Osteoblast (primary cell): ENCODE measurements at regions not wholly inside any gene's neighbourhood (a gene's known extent, or its start where the extent isn't known, plus 50 kb on each side); places are given as distances from the start of the nearest gene placed in this dataset.

Experiments used
- DNase-seq: peaks from one replicate; pipeline ENCODE4 v3.0.0; 2011; ENCODE audit warnings: low spot score, mixed read lengths; ENCODE audit not compliant: insufficient read length; ENCODE audit errors: missing footprints
- H2AFZ ChIP-seq: 2 replicates; pipeline ENCODE4 v1.6.0; 2011; ENCODE audit warnings: mild to moderate bottlenecking, low read length
- H3K27ac ChIP-seq: 2 replicates; pipeline ENCODE4 v1.5.1; 2011; ENCODE audit warnings: mild to moderate bottlenecking, low read depth, low read length, moderate library complexity
- H3K27me3 ChIP-seq: 2 replicates; pipeline ENCODE4 v1.6.0; 2012; ENCODE audit warnings: mild to moderate bottlenecking, control low read depth, inconsistent platforms, low read length, moderate library complexity; ENCODE audit not compliant: insufficient read depth
- H3K36me3 ChIP-seq: 2 replicates; pipeline ENCODE4 v1.5.1; 2011; ENCODE audit warnings: mild to moderate bottlenecking, low read length, control low read depth, moderate library complexity; ENCODE audit not compliant: insufficient read depth
- H3K4me1 ChIP-seq: 2 replicates; pipeline ENCODE4 v1.5.1; 2011; ENCODE audit warnings: mild to moderate bottlenecking, low read length, control low read depth, moderate library complexity; ENCODE audit not compliant: insufficient read depth
- H3K4me2 ChIP-seq: 2 replicates; pipeline ENCODE4 v1.6.0; 2011; ENCODE audit warnings: mild to moderate bottlenecking, low read length; ENCODE audit not compliant: insufficient read depth
- H3K4me3 ChIP-seq: fragments of 200-600 bp; sonication (generic); 3 replicates; pipeline ENCODE4 v1.5.1; 2012; ENCODE audit warnings: mild to moderate bottlenecking, low read length, inconsistent platforms; ENCODE audit not compliant: insufficient read depth
- H3K79me2 ChIP-seq: 2 replicates; pipeline ENCODE4 v1.6.0; 2012; ENCODE audit warnings: mild to moderate bottlenecking, low read length, control low read depth, inconsistent platforms; ENCODE audit not compliant: insufficient read depth
- H3K9me3 ChIP-seq: 2 replicates; pipeline ENCODE4 v1.5.1; 2011; ENCODE audit warnings: low read depth, low read length, control low read depth
- H4K20me1 ChIP-seq: 2 replicates; pipeline ENCODE4 v1.6.0; 2012; ENCODE audit warnings: mild to moderate bottlenecking, low read length, control low read depth; ENCODE audit not compliant: insufficient read depth
- CTCF ChIP-seq: IDR thresholded peaks from 2 replicates; pipeline ENCODE4 v1.5.1; 2011; ENCODE audit warnings: mild to moderate bottlenecking, low read depth, low read length, moderate library complexity; ENCODE audit errors: extremely low read depth

GRCh38 chr9:129414993-129415941, 205.6 kb downstream of the C9orf50 start:
- H3K9me3 ChIP-seq, result no peaks in the 10 kb centered on the region
- no peak overlapping the region for H3K27ac ChIP-seq
- H3K4me1 ChIP-seq, result peaks cover 13% of the 10 kb centered on the region
- no peaks in the 10 kb centered on the region for H4K20me1 ChIP-seq
- H2AFZ ChIP-seq, result no peak overlapping the region
- H3K4me2 ChIP-seq, result no peak overlapping the region
- H3K36me3 ChIP-seq, result no peaks in the 10 kb centered on the region
- no peak for DNase-seq
- H3K79me2 ChIP-seq, result no peaks in the 10 kb centered on the region
- TF ChIP-seq CTCF, result no peak
- no peak overlapping the region for H3K4me3 ChIP-seq
- H3K27me3 ChIP-seq, result no peaks in the 10 kb centered on the region

GRCh38 chr9:129414377-129414992, 206.4 kb downstream of the C9orf50 start:
- Histone ChIP-seq H4K20me1 (no peaks in the 10 kb centered on the region), H2AFZ (peak overlapping the region; percentile 73), H3K27me3 (no peaks in the 10 kb centered on the region), H3K4me1 (peaks cover 13% of the 10 kb centered on the region), H3K36me3 (no peaks in the 10 kb centered on the region), H3K4me3 (peak overlapping the region; percentile 73), H3K4me2 (peak overlapping the region; percentile 84), H3K9me3 (no peaks in the 10 kb centered on the region), H3K79me2 (no peaks in the 10 kb centered on the region), H3K27ac (peak overlapping the region; percentile 97)
- no peak for TF ChIP-seq CTCF
- peak; percentile 89 for DNase-seq

GRCh38 chr9:129413537-129414376, 207.1 kb downstream of the C9orf50 start:
- Histone ChIP-seq H3K27ac (peak overlapping the region; percentile 99), H3K27me3 (no peaks in the 10 kb centered on the region), H3K4me1 (peaks cover 13% of the 10 kb centered on the region), H3K36me3 (no peaks in the 10 kb centered on the region), H3K4me3 (peak overlapping the region; percentile 73), H2AFZ (peak overlapping the region; percentile 73), H3K9me3 (no peaks in the 10 kb centered on the region), H3K4me2 (peak overlapping the region; percentile 84), H3K79me2 (no peaks in the 10 kb centered on the region), H4K20me1 (no peaks in the 10 kb centered on the region)
- peak; percentile 100 for DNase-seq
- no peak for TF ChIP-seq CTCF
